ENCODE measurements at regions not wholly inside any gene's neighbourhood (a gene's known extent, or its start where the extent isn't known, plus 50 kb on each side); places are given as distances from the start of the nearest gene placed in this dataset.

DNA sequence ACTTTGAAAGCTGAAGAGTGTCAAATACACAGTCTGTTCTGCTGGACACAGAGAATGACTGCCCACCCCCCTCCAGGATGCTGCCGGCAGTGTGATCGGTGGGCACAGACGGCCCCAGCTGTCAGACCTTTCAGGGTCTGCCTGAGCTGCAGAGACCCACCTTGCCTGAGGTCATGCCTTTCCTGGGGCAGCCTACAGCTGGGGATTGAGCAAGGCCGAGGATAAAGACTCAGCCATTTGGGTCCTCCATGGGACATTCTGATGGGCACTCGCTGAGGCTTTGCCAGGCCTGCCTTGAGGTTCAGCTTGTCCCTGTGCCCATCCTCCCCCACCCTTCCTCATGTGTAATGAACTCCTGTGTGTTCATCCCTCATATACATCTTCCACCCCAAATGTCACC lies 102.3 kb upstream of the SMAD3 start:
- no peaks in the 10 kb centered on the region for H3K9me3 ChIP-seq (replicated peaks; ENCODE audit: insufficient read depth, low read length)
- H3K79me2 ChIP-seq (ENCODE audit: low read length) = no peaks in the 10 kb centered on the region
- no peaks in the 10 kb centered on the region for H3K9me2 ChIP-seq (replicated peaks; ENCODE audit: insufficient read depth, low read length)
- H3F3A ChIP-seq (ENCODE audit: insufficient read depth, low read length) = no peaks in the 10 kb centered on the region
- H3K27ac ChIP-seq (ENCODE audit: low read length) = no peak overlapping the region
- H3K4me3 ChIP-seq (ENCODE audit: low read length) = no peak overlapping the region
- no peak for DNase-seq
- no peak overlapping the region for H3K4me2 ChIP-seq (ENCODE audit: low read depth, low read length)
- no peak for TF ChIP-seq EZH2 (optimal IDR thresholded peaks at IDR 0.05; ENCODE audit: low read depth, low read length)
- TF ChIP-seq, protein P1, sequence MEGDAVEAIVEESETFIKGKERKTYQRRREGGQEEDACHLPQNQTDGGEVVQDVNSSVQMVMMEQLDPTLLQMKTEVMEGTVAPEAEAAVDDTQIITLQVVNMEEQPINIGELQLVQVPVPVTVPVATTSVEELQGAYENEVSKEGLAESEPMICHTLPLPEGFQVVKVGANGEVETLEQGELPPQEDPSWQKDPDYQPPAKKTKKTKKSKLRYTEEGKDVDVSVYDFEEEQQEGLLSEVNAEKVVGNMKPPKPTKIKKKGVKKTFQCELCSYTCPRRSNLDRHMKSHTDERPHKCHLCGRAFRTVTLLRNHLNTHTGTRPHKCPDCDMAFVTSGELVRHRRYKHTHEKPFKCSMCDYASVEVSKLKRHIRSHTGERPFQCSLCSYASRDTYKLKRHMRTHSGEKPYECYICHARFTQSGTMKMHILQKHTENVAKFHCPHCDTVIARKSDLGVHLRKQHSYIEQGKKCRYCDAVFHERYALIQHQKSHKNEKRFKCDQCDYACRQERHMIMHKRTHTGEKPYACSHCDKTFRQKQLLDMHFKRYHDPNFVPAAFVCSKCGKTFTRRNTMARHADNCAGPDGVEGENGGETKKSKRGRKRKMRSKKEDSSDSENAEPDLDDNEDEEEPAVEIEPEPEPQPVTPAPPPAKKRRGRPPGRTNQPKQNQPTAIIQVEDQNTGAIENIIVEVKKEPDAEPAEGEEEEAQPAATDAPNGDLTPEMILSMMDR (IDR thresholded peaks at IDR 0.05; ENCODE audit: low read length) = no peak
- TF ChIP-seq EZH2phosphoT487 (IDR thresholded peaks at IDR 0.05; ENCODE audit: low read length) = no peak
- no peaks in the 10 kb centered on the region for H3K36me3 ChIP-seq (replicated peaks; ENCODE audit: insufficient read depth, low read length)
- no peaks in the 10 kb centered on the region for H3K4me1 ChIP-seq (ENCODE audit: low read length)
- H3K27me3 ChIP-seq (replicated peaks; ENCODE audit: insufficient read depth, low read length) = no peaks in the 10 kb centered on the region
- H4K20me1 ChIP-seq (ENCODE audit: insufficient read depth, low read length) = no peaks in the 10 kb centered on the region
- no peak overlapping the region for H3K9ac ChIP-seq (ENCODE audit: low read length)
- no peak overlapping the region for H2AFZ ChIP-seq (ENCODE audit: low read length)

DNA sequence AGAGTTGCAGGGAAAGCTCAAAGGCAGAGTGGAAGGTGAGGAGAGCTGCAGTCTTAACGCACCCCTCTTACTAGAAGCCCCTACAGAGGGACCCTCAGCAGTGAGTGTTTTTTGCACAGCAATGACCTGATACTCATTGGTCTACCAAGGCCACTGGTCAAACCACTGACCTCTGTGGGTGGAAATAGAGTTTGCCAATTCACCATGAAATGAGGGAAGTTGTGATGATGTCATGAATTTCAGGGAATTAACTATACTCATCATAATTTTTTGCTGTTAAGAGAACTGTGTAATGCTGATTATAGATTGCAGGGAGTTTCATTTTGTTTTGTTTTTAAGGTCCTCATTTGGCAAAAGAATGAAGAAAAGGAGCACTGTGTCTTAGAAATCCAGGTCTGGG lies 101.7 kb upstream of the SMAD3 start:
- Histone ChIP-seq H2AFZ (ENCODE audit: low read length) (no peak overlapping the region), H3K4me1 (ENCODE audit: low read length) (no peaks in the 10 kb centered on the region), H3F3A (ENCODE audit: insufficient read depth, low read length) (no peaks in the 10 kb centered on the region), H3K27ac (ENCODE audit: low read length) (no peak overlapping the region), H3K9me2 (replicated peaks; ENCODE audit: insufficient read depth, low read length) (no peaks in the 10 kb centered on the region), H4K20me1 (ENCODE audit: insufficient read depth, low read length) (no peaks in the 10 kb centered on the region), H3K9me3 (replicated peaks; ENCODE audit: insufficient read depth, low read length) (no peaks in the 10 kb centered on the region), H3K9ac (ENCODE audit: low read length) (no peak overlapping the region), H3K79me2 (ENCODE audit: low read length) (no peaks in the 10 kb centered on the region), H3K4me2 (ENCODE audit: low read depth, low read length) (no peak overlapping the region), H3K27me3 (replicated peaks; ENCODE audit: insufficient read depth, low read length) (no peaks in the 10 kb centered on the region), H3K4me3 (ENCODE audit: low read length) (no peak overlapping the region), H3K36me3 (replicated peaks; ENCODE audit: insufficient read depth, low read length) (no peaks in the 10 kb centered on the region)
- TF ChIP-seq, protein P1 (IDR thresholded peaks at IDR 0.05; ENCODE audit: low read length) = no peak
- TF ChIP-seq EZH2phosphoT487 (IDR thresholded peaks at IDR 0.05; ENCODE audit: low read length) (no peak), EZH2 (optimal IDR thresholded peaks at IDR 0.05; ENCODE audit: low read depth, low read length) (no peak)
- DNase-seq = no peak

DNA sequence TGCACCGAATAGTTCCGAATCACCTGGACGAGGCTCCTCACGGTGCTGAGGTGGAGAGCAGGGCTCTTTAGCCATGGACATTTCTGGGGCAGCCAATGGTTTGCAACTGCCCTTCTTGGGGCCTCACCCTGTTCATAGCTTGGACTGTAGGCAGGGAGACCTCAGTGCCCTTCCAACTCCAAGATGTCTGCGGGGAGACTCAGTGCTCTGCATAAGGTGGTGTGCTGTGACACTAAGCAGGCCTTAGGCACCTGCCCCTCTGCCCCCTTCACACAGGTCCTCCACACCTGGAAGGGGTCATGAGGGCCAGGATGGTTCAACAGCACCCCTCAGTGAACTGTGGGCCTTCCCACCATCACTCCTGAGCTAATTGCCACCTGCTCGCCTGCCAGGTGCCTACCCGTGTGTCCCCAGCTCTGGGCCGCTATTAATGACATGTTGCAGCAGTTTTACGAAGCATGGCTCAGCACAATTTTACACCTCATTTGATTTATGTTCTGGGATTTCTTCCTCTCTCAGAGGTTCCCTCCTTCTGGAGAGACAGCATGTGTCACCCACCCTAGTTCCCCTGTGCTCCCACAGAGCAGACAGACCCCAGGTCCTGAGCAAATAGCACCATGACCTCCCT lies 101.2 kb upstream of the SMAD3 start:
- H3K9ac ChIP-seq (ENCODE audit: low read length) = no peak overlapping the region
- no peak overlapping the region for H3K4me2 ChIP-seq (ENCODE audit: low read depth, low read length)
- H4K20me1 ChIP-seq (ENCODE audit: insufficient read depth, low read length) = no peaks in the 10 kb centered on the region
- H3K4me3 ChIP-seq (ENCODE audit: low read length) = no peak overlapping the region
- H2AFZ ChIP-seq (ENCODE audit: low read length) = no peak overlapping the region
- no peaks in the 10 kb centered on the region for H3K4me1 ChIP-seq (ENCODE audit: low read length)
- H3K36me3 ChIP-seq (replicated peaks; ENCODE audit: insufficient read depth, low read length) = no peaks in the 10 kb centered on the region
- no peak overlapping the region for H3K27ac ChIP-seq (ENCODE audit: low read length)
- H3K9me2 ChIP-seq (replicated peaks; ENCODE audit: insufficient read depth, low read length) = no peaks in the 10 kb centered on the region
- no peaks in the 10 kb centered on the region for H3K27me3 ChIP-seq (replicated peaks; ENCODE audit: insufficient read depth, low read length)
- TF ChIP-seq, protein P1 (IDR thresholded peaks at IDR 0.05; ENCODE audit: low read length) = no peak
- TF ChIP-seq EZH2phosphoT487 (IDR thresholded peaks at IDR 0.05; ENCODE audit: low read length) = no peak
- no peak for TF ChIP-seq EZH2 (optimal IDR thresholded peaks at IDR 0.05; ENCODE audit: low read depth, low read length)
- H3F3A ChIP-seq (ENCODE audit: insufficient read depth, low read length) = no peaks in the 10 kb centered on the region
- no peak for DNase-seq
- H3K79me2 ChIP-seq (ENCODE audit: low read length) = no peaks in the 10 kb centered on the region
- no peaks in the 10 kb centered on the region for H3K9me3 ChIP-seq (replicated peaks; ENCODE audit: insufficient read depth, low read length)

All from MM.1S (cell line).